Glomerular visceral epithelial cell (primary cell): ENCODE measurements at regions not wholly inside any gene's neighbourhood (a gene's known extent, or its start where the extent isn't known, plus 50 kb on each side); places are given as distances from the start of the nearest gene placed in this dataset.

Source experiments
- DNase-seq: peaks from one replicate; pipeline ENCODE4 v3.0.0-alpha.2; 2016; ENCODE audit errors: extremely low spot score

DNA sequence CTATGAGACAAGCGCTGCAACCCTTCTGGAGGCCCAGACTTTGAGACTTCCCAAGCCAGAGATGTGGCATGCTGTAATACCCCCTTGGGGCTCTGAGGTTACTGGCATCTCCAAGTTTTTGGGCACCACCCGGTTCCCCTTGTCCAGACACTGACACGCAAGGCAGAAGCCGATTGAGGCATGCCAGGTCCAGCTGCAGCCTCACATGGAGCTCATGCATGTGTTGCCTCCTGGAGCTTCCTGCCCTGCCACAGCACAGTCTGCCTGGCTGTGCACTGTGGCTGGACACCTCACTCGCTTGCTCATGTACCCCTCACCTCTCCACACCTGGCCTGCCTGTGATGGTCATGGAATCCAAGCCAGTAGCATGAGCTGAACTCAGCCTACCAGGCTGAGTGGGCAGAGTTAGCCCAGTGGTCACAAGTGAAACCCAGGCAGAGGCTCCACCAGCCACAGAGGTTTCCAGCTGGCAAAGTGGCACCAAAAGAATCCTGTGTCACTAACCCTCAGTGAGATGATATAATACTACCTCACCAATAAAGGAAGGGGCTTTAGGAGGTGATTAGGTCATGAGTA, 789.2 kb upstream of the INTU start:
- DNase-seq = no peak

DNA sequence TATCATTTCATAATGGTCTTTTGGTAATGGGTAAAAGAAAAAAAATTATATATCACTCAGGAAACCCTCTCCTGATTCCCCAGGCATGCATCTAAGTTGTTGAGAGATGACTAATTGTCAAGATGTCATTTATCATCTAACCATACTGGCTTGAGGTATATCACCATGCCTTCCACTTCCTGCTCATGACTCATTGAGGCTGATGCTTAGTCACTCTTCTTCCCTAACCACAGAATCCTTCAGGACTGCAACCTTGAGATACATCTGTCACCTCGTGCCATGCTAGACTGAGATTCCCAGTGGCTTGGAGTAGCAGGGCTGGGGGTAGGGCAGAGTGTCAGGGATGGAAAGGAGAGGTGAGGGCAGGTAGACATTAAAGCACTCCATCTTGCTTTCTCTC, 782.5 kb upstream of the INTU start:
- DNase-seq = peak; percentile 97

DNA sequence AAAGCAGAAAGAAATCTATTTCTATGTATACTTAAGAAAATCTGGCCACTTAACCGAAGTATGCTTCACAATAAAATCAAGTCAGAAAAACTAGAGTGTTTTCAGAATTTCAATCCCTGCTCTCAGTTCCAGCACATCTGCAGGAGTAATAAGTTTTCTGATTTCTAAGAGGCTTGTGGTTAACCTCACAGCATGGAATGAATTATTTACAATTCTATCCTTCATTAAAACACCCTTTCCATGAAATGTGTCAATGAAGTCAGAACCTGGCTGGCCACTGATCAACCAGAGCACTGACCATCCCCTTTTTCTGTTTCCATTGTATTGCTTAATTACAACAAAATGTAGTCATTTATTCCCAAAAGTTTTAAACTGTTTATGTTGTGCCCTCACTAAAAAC, 781.4 kb upstream of the INTU start:
- peak; percentile 78 for DNase-seq

DNA sequence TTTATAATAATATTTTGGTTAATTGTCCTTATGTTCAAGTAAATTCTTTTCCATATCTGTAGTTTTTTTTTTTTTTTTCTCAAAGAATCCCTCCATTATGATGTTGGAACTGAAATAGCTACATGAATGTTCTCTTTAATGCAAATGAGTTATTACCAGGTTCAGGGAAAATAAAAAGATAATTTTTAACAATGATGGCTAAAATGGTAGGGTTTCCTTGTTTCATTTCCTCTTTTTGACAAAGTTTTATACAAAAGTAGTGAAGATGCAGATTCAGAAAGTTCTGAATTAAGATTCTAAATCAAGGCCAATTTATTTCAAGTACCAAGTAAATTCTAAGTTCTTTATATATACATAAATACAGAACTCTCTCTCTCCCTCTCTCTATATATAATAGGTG, 779.0 kb upstream of the INTU start:
- DNase-seq = no peak

DNA sequence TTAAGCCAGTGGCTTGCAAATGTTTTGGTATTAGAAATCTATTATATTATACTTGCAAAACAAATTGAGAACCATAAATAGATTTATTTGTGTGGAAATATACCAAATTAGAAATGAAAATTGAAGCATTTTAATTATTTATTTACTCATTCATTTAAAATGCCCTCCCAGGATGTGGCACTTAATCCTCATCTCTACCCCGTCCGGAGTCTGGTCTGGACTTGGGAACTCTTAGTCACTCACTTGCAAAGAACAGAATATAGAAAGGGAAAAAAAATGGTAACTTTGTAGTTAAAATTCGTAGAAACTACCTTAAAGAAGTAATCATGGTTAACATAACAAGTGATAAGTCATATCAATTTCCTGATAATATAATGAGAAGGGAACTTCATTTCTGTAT, 775.9 kb upstream of the INTU start:
- DNase-seq = no peak

DNA sequence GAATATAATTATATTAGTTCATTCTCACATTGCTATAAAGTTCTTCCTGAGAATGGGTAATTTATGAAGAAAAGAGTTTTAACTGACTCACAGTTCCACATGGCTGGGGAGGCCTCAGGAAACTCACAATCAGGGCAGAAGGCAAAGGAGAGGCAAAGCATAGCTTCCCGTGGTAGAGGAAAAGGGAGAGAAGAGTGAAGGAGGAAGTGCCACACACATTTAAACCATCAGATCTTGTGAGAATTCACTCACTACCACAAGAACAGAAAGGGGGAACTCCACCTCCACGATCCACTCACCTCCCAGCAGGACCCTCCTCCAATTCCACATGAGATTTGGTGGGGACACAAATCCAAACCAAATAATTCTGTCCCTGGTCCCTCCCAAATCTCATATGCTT, 773.4 kb upstream of the INTU start:
- DNase-seq = no peak

DNA sequence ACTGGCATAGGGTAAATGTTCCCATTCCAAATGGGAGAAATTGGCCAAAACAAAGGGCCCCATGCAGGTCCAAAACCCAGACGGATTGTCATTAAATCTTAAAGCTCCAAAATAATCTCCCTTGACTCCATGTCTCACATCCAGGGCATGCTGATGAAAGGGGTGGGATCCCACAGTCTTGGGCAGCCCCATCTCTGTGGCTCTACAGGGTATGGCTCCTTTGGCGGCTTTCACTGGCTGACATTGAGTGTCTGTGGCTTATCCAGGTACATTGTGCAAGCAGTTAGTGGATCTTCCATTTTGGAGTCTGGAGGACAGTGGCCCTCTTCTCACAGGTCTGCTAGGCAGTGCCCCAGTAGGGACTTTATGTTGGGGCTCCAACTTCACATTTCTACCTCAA, 772.9 kb upstream of the INTU start:
- DNase-seq = no peak

DNA sequence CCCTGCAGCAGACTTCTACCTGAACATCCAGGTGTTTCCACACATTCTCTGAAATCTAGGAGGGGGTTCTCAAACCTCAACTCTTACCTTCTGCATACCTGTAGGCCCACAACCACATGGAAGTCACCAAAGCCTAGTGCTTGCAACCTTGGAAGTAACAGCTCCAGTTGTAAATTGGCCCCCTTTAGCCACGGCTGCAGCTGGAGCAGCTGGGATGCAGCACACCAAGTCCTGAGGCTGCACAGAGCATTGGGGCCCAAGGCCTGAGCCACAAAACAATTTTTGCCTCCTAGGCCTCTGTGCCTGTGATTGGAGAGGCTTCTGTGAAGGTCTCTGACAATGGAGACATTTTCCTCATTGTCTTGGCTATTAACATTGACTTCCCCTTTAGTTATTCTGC, 772.4 kb upstream of the INTU start:
- no peak for DNase-seq

DNA sequence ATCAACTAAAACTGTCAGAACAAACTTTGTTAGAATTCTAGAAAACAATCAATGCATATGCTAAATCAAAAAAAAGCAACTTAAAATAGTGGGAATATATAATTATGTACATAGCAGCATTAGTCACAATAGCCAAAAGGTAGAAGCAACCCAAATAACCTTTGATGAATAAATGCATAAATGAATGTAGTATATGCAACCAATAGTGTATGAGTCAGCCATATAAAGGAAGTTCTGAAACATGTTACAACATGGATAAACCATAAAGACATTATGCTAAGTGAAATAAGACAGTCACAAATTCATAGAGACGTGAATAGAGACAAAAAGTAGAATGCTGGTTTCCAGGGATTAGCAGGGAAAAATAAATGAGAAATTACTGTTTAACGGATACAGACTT, 762.8 kb upstream of the INTU start:
- no peak for DNase-seq

DNA sequence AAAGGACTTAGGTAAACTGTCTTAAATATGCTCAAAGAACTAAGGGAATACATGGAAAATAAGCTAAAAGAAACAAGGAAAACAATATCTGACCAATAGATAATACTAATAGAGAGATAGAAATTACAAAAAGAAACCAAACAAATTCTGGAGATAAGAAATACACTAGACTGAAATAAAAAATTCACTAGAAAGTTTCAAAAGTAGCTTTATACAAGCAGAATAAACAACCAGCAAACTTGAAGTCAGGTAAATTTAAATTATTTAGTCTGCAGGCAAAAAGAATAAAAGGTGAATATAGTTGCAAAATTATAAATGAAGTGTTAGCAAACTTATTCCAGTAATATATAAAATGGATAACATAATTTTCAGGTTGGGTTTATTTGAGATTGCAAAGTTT, 760.9 kb upstream of the INTU start:
- no peak for DNase-seq

DNA sequence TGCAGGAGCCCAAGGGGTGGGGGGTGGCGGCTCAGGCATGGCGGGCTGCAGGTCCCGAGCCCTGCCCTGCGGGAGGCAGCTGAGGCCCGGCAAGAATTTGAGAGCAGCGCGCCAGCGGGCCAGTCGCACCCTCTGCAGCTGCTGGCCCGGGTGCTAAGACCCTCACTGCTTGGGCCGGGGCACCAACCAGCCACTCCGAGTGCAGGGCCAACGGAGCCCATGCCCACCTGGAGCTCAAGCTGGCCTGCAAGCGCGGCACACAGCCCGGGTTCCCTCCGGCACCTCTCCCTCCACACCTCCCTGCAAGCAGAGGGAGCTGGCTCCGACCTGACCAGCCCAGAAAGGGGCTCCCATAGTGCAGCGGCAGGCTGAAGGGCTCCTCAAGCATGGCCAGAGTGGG, 758.2 kb upstream of the INTU start:
- no peak for DNase-seq

DNA sequence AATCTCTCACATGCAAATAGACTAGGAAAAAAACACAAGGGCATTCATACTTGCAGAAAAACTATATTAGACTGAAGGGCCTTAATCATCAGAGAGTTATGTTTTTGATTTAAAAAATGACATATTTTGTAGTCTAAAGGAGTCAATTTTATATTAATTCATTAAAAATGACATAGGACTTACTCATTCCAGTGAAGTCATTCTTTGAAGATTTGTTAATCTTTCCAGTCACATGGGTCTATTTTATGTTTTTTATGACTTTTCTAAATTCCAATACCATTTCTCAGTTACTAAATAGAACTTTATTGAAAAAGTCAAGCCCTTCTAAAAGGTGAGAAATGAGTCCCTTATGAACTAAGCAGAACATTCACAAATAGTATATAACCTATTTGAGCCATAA, 743.8 kb upstream of the INTU start:
- no peak for DNase-seq

DNA sequence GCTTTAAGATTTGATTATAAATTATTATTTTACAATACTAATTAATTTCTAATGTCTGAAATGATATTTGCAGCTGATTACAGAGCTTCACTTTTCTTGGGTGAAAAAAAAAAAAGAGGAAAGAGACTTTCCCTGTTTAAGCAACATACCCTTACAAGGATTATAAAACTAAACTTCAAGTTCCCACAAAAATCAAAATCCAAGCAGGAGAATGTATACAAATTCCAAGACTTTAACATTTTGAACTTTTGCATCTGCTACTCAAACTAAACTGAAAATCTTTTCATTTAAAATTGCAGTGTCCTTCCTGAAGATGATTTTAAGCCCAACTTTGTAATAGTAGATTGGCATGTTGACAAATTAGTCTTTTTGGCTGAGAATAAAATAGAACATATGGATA, 742.4 kb upstream of the INTU start:
- no peak for DNase-seq

DNA sequence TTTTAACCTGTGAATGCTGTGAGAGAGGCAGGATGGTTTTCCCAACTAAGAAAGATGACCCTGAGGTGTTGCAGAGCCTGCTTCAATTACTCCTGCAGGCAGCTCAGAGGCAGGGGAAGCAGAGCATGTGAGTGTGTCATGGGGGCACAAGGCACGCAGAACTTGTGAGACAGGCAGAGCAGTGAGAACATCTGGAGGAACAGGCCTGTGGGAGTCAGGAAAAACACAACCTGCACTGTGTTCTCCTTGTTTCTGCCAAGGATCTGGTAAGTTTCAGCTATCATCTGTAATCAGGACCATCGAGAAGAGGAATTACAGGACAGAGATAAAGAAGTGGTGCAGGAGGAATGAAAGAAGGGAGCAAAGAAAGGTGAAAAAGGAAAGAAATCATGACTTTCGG, 741.8 kb upstream of the INTU start:
- DNase-seq = no peak

DNA sequence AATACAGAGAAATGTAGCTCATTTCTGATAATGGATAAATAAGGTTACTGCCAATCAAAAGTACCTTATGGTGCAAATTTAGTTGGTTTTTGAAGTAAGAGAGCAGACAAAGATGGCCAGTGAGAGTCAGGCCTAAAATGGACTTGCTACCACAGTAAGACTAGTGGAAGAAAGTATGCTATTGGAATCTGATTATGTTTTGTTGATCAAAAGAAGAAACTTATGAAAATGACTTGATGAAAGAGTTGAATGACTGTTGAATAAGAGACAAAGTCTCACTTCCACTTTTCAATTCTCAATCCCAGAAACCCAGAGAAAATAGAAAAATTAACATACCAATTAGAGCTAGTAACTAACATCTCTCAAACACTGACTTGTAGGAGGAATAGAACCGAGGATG, 737.8 kb upstream of the INTU start:
- no peak for DNase-seq

DNA sequence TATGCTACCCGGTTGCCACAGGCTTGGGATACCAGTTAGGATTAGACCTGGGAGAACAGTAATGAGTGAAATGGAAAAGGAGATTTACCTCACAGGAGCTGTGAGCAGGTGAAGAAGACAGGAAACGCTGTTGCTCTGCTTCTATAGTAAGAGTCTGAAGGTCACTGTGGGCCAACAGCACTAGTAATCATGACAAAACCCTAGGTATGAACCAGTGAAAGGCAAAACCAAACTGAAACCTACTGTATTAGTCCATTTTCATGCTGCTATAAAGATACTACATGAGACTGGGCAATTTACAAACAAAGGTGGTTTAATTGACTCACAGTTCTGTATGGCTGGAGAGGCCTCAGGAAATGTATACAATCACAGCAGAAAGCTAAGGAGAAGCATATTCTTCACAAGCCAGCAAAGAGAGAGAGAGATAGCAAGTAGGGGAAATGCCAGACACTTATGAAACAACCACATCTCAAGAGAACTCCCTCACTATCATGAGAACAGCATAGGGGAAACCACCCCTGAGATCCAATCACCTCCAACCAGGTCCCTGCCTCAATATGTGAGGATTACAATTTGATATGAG, 736.7 kb upstream of the INTU start:
- no peak for DNase-seq

DNA sequence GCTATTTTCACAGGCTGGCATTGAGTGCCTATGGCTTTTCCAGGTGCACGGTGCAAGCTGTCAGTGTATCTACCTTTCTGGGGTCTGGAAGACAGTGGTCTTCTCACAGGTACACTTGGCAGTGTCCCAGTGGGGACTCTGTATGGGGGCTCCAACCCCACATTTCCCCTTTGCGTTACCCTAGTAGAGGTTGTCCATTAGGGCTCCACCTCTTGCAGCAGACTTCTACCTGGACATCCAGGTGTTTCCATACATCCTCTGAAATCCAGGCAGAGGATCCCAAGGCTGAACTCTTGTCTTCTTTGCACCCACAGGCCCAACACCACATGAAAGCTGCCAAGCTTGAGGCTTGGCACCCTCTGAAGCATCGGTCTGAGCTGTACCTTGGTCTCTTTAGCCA, 735.7 kb upstream of the INTU start:
- no peak for DNase-seq

DNA sequence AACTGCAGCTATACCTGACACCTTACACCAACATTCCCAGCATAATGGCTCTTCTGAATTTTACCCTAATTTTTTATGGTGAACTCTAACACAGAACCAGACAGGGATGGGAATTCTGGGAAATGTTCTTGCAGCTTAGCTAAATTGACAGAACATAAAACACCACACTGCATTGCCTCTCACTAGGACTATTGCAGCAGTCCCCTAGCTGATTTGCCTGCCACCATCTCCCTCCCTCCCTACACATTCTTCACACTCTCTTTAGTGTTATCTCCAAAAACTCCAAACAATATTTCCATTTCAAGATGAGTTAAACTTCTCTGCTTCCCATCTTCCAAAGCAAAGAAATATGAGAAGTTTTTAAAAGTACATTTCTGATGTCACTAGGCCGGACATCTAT, 733.9 kb upstream of the INTU start:
- DNase-seq = no peak

DNA sequence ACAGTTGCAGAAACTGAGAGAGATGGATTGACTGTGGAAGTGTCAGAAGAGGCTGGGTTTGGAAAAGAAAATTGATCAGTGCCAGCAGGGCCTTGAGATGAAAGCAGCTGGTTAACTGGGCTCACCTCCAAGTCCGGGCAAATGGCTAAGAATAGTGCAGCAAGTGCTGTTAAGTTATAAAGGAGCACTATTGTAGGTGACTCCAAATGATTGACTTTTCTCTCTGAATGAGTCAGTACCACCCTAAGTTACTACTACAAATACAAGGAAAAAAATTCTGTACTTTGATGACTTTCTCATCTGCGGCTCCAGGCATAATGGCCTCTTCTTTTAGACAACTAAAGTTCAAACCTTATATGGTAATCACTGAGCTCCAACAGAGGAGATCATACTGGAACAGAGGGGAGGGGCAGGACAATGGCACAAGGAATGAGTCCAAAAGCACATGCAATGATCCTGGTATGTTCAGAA, 733.4 kb upstream of the INTU start:
- DNase-seq = peak; percentile 69

DNA sequence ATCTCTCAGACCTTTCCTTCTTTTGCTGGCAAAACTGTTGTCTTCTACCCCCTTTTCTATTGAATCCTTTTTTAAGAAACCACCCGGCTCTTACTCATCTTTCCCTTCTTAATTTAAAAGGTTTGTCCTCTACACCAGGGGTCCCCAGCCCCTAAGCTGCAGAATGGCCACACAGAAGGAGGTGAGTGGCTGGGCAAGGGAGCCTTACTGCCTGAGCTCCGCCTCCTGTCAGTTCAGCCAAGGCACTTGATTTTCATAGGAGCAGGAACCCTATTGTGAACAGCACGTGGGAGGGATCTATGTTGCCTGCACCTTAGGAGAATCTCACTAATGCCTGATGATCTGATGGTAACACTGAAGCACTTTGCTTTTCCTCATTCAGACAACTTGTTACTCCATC, 726.3 kb upstream of the INTU start:
- no peak for DNase-seq

DNA sequence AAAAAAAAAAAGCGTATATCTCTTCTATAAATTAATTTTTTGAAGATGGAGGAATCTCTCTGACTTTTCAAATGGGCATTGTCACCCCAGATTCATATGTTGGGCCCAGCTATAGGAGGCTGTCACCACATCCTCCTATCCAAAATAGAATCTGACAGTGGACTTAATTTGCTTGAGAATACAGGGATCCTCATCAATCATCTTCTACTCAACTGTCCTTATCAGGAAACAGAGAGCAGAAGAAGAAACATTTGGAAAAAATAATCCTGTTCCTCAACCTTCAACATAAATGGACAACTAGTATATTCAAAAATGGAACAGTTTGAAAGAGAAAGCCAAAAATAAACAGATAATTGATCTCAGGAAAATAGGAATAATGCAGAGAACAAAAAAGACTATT, 725.4 kb upstream of the INTU start:
- DNase-seq = no peak

DNA sequence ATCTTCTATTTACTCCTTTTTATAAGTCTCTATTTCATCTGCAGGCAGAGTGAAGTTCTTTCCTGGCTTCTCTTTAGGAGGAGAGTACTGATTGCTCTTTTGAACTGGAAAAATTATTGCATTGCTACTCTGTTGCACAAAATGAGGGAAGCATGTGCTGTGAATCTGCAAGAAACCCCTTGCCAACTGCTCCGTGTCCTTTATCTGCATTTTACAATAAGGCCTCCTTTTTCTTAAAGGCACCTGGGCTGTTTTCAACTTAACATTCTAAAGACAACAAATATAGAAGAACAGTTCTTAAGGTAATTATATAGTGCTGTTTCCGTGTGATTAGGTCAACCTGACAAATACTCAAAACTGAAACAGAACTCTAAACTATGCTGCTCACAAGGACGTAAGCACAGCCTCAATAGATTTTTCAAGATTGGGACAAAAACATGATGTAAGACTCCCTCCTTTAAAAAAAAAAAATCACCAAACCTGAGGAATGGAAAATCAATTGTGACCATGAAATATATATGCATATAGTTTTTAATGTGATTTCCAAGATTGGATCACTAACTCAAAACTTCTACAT, 716.6 kb upstream of the INTU start:
- no peak for DNase-seq

DNA sequence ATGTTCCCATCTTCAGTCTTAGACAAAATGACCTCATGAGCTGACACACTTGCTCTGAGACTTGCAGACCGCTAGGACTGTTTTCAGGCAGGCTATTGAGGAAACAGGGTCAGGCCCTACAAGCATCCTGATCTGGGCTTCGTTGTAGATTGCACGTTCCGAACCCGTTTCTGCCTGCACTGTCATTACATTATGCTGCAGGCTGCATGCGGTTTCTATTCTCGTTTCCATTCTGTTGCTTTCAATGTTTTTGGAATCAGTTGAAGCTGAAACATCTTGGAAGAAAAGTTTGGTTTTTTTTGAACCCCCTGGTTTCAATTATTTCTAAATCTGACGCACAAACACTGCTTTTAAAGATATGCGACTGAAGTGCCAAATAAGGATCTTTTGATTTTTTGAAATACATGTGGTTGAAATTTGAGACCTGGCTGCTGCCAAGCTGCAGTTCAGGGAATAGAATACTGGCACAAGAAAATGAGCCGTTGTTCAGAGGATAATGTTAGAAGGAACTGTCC, 716.1 kb upstream of the INTU start:
- DNase-seq = no peak
